MCF 10A (cell line): ENCODE measurements at regions not wholly inside any gene's neighbourhood (a gene's known extent, or its start where the extent isn't known, plus 50 kb on each side); places are given as distances from the start of the nearest gene placed in this dataset.

Source experiments
- BruUV-seq: library from RNA; stranded (reverse); fragments of 400-500 nt; replicated peaks from 2 replicates; lab custom pipeline; 2021; lab: Mats Ljungman, UMichigan
- CTCF ChIA-PET: fragments of 300-600 bp; sonication (Branson Sonifier 250); formaldehyde crosslinking; extraction: SDS; loops from one replicate; lab custom pipeline; 2021; ENCODE audit warnings: antibody characterized with exemption, inconsistent platforms; lab: Yijun Ruan, JAX
- POLR2A ChIA-PET: fragments of 300-600, 350-650 bp; sonication (Branson Sonifier 250); formaldehyde crosslinking; extraction: SDS; loops from one replicate; lab custom pipeline; 2020; ENCODE audit warnings: antibody characterized with exemption, inconsistent platforms; lab: Yijun Ruan, JAX
- DNase-seq: peaks from one replicate; pipeline ENCODE4 v3.0.0-alpha.2; 2018; ENCODE audit not compliant: unreplicated experiment
- H3K27ac Mint-ChIP-seq: one replicate; pipeline ENCODE4 v1.8.0; 2022; ENCODE audit warnings: mild to moderate bottlenecking, low read depth, mixed read lengths; ENCODE audit not compliant: unreplicated experiment
- H3K27me3 Mint-ChIP-seq: one replicate; pipeline ENCODE4 v1.8.0; 2022; ENCODE audit warnings: mixed read lengths; ENCODE audit not compliant: insufficient read depth, unreplicated experiment
- H3K36me3 Mint-ChIP-seq: one replicate; pipeline ENCODE4 v1.8.0; 2022; ENCODE audit warnings: mild to moderate bottlenecking, moderate library complexity, mixed read lengths; ENCODE audit not compliant: insufficient read depth, unreplicated experiment
- H3K4me1 Mint-ChIP-seq: one replicate; pipeline ENCODE4 v1.8.0; 2022; ENCODE audit warnings: mixed read lengths; ENCODE audit not compliant: insufficient read depth, unreplicated experiment
- H3K4me3 Mint-ChIP-seq: one replicate; pipeline ENCODE4 v1.8.0; 2022; ENCODE audit warnings: mild to moderate bottlenecking, moderate library complexity, mixed read lengths; ENCODE audit not compliant: unreplicated experiment
- H3K9me3 Mint-ChIP-seq: one replicate; pipeline ENCODE4 v1.8.0; 2022; ENCODE audit warnings: mixed read lengths; ENCODE audit not compliant: unreplicated experiment
- CTCF ChIP-seq: fragments of 200-600 bp; IDR thresholded peaks from one replicate; pipeline ENCODE4 v1.8.0; 2022; ENCODE audit warnings: antibody characterized with exemption, mild to moderate bottlenecking; ENCODE audit not compliant: unreplicated experiment
- intact Hi-C: fragments of 100-400 bp; cut with micrococcal nuclease; formaldehyde crosslinking; loops from 2 replicates; pipeline ENCODE4 v1.14.1; 2022

DNA sequence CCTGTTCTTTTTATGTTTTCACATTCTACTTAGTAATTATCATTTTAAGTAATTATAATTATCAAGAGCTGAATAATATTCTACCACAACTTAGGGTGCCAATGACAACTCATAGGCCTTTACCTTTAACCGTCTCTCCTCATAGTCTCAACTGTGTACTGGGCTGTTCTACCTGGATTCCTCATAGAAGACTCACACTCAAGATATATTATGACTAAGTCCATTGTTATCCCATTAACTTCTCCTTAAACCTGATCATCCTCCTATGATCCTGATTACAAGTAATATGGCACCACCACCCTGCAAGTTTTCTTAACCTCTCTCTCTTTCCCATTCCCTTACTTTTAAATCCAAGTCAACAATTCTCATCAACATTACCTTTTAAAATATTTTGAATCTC lies 285.9 kb upstream of the VEPH1 start:
- ChIA-PET POLR2A (interaction anchor here (0.7 to 1.5 kb wide), 3 partner anchors 67 to 732 kb away, joined by 3 to 4 read pairs (median 4); no protein-coding TSS in a partner anchor), CTCF (interaction anchor here (1.0 to 1.1 kb wide), 2 partner anchors 28 to 310 kb away, joined by 3 read pairs; no protein-coding TSS in a partner anchor)
- BruUV-seq = no TSS peak

GRCh38 chr3:157786618-157787017 lies 283.4 kb upstream of the VEPH1 start:
- TF ChIP-seq CTCF = no peak
- Mint-ChIP-seq H3K36me3 (no peaks in the 10 kb centered on the region), H3K4me1 (peaks cover 48% of the 10 kb centered on the region), H3K27me3 (no peaks in the 10 kb centered on the region), H3K9me3 (peaks cover 17% of the 10 kb centered on the region), H3K4me3 (peak overlapping the region; percentile 47), H3K27ac (peak overlapping the region; percentile 63)
- peak; percentile 42 for DNase-seq
- ChIA-PET CTCF (interaction anchor here (0.5 kb wide), 1 partner anchor 69 kb away, joined by 3 read pairs; no protein-coding TSS in a partner anchor), POLR2A (interaction anchor here (0.6 to 3.1 kb wide), 4 partner anchors 8 to 323 kb away, joined by 3 to 15 read pairs (median 8); partner anchors contain the start of gene RSRC1)
- no TSS peak for BruUV-seq
- intact Hi-C loops = no loop called here

More for the DNA sequence above, 285.9 kb upstream of the VEPH1 start:
- intact Hi-C loops = no loop called here
- no peak for TF ChIP-seq CTCF
- Mint-ChIP-seq H3K4me3 (peak overlapping the region; percentile 1), H3K4me1 (peaks cover 48% of the 10 kb centered on the region), H3K9me3 (peaks cover 17% of the 10 kb centered on the region), H3K27ac (no peak overlapping the region), H3K27me3 (no peaks in the 10 kb centered on the region), H3K36me3 (no peaks in the 10 kb centered on the region)
- no peak for DNase-seq

- peaks cover 17% of the 10 kb centered on the region for H3K9me3 Mint-ChIP-seq
- ChIA-PET POLR2A (interaction anchor here (0.6 to 3.1 kb wide), 6 partner anchors 9 to 634 kb away, joined by 3 to 15 read pairs (median 4); partner anchors contain the start of gene RSRC1), CTCF (interaction anchor here (0.7 kb wide), 1 partner anchor 350 kb away, joined by 3 read pairs; no protein-coding TSS in a partner anchor)
- H3K4me1 Mint-ChIP-seq = peaks cover 48% of the 10 kb centered on the region
- peak overlapping the region; percentile 47 for H3K4me3 Mint-ChIP-seq
- no peaks in the 10 kb centered on the region for H3K36me3 Mint-ChIP-seq
- no peaks in the 10 kb centered on the region for H3K27me3 Mint-ChIP-seq
- peak; percentile 88 for DNase-seq
- intact Hi-C loops = no loop called here
- peak overlapping the region; percentile 63 for H3K27ac Mint-ChIP-seq
- no peak for TF ChIP-seq CTCF
- no TSS peak for BruUV-seq
Observed at GRCh38 chr3:157786211-157786610, 283.0 kb upstream of the VEPH1 start.

- peaks cover 17% of the 10 kb centered on the region for H3K9me3 Mint-ChIP-seq
- H3K4me3 Mint-ChIP-seq = no peak overlapping the region
- CTCF ChIA-PET = interaction anchor here (0.5 to 1.2 kb wide), 8 partner anchors 20 to 909 kb away, joined by 3 to 5 read pairs (median 4); no protein-coding TSS in a partner anchor
Observed at GRCh38 chr3:157785102-157785826, 282.0 kb upstream of the VEPH1 start.

More at GRCh38 chr3:157785102-157785826, 282.0 kb upstream of the VEPH1 start:
- POLR2A ChIA-PET = interaction anchor here (0.6 to 3.1 kb wide), 11 partner anchors 9 to 635 kb away, joined by 3 to 15 read pairs (median 3); partner anchors contain the start of gene RSRC1
- Mint-ChIP-seq H3K4me1 (peaks cover 48% of the 10 kb centered on the region), H3K27me3 (no peaks in the 10 kb centered on the region), H3K36me3 (no peaks in the 10 kb centered on the region), H3K27ac (peak overlapping the region; percentile 55)
- no peak for TF ChIP-seq CTCF
- BruUV-seq = no TSS peak
- DNase-seq = peak; percentile 93
- intact Hi-C loops = no loop called here
